ENCODE measurements at regions not wholly inside any gene's neighbourhood (a gene's known extent, or its start where the extent isn't known, plus 50 kb on each side); places are given as distances from the start of the nearest gene placed in this dataset.
"Not testable (repeated sequence)": the region's sequence is repeated elsewhere in the genome, so short reads cannot be mapped to it uniquely, and the experiment has no call there.

DNA sequence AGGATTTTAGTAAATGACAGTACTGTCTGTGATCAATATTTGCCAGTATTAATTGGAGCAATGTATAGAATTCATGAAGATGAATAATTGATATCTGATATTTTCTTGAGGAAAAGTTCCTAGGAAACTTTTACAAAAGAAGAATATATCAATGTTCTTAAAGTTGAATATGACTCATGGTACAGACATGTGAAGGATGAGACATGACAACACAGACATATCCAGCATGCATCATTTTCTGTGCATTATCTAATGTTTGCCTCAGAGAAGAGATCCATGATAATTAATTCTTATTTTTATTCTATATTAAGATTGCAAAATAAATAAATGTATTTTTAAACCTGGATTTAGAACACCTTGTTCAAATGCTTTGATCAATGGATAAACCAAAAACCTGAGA is 452.9 kb upstream of the EPHA5 start:
- Histone ChIP-seq H3K9me3 (ENCODE audit: insufficient read depth, low read length) (no peaks in the 10 kb centered on the region), H3K36me3 (ENCODE audit: low read length) (no peaks in the 10 kb centered on the region), H3K9me2 (replicated peaks; ENCODE audit: insufficient read depth, low read length) (no peaks in the 10 kb centered on the region), H3K27ac (ENCODE audit: low read depth, low read length) (no peak overlapping the region), H3K79me2 (ENCODE audit: insufficient read depth, low read length) (no peaks in the 10 kb centered on the region), H3K4me2 (ENCODE audit: low read depth, low read length, poor library complexity, severe bottlenecking) (no peak overlapping the region), H3K9ac (ENCODE audit: low read length) (no peak overlapping the region), H3K27me3 (ENCODE audit: low read length) (no peaks in the 10 kb centered on the region), H3K4me3 (ENCODE audit: insufficient read depth, low read length, poor library complexity, severe bottlenecking) (no peak overlapping the region), H2AFZ (ENCODE audit: low read depth, low read length, severe bottlenecking) (no peak overlapping the region), H3F3A (ENCODE audit: insufficient read depth) (no peaks in the 10 kb centered on the region), H4K20me1 (ENCODE audit: low read depth, low read length) (no peaks in the 10 kb centered on the region)
- no peak for TF ChIP-seq EZH2phosphoT487 (conservative IDR thresholded peaks at IDR 0.05; ENCODE audit: low read length)
- TF ChIP-seq, protein P1, sequence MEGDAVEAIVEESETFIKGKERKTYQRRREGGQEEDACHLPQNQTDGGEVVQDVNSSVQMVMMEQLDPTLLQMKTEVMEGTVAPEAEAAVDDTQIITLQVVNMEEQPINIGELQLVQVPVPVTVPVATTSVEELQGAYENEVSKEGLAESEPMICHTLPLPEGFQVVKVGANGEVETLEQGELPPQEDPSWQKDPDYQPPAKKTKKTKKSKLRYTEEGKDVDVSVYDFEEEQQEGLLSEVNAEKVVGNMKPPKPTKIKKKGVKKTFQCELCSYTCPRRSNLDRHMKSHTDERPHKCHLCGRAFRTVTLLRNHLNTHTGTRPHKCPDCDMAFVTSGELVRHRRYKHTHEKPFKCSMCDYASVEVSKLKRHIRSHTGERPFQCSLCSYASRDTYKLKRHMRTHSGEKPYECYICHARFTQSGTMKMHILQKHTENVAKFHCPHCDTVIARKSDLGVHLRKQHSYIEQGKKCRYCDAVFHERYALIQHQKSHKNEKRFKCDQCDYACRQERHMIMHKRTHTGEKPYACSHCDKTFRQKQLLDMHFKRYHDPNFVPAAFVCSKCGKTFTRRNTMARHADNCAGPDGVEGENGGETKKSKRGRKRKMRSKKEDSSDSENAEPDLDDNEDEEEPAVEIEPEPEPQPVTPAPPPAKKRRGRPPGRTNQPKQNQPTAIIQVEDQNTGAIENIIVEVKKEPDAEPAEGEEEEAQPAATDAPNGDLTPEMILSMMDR (IDR thresholded peaks at IDR 0.05; ENCODE audit: insufficient read depth, low read length, poor library complexity, severe bottlenecking) = no peak

DNA sequence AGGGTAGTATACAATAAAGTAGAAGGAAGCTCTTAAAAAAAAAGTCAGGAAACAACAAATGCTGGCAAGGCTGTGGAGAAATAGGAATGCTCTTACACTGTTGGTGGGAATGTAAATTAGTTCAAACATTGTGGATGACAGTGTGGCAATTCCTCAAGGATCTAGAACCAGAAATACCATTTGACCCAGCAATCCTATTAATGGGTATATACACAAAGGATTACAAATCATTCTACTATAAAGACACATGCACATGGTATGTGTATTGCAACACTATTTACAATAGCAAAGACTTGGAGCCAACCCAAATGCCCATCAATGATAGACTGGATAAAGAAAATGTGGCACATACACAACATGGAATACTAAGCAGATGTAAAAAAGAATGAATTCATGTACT is 444.9 kb upstream of the EPHA5 start:
- not testable (repeated sequence) for H3K9ac ChIP-seq (ENCODE audit: low read length); H3K27me3 ChIP-seq (ENCODE audit: low read length); H3K36me3 ChIP-seq (ENCODE audit: low read length); H3K79me2 ChIP-seq (ENCODE audit: insufficient read depth, low read length); H3F3A ChIP-seq (ENCODE audit: insufficient read depth); H3K9me2 ChIP-seq (replicated peaks; ENCODE audit: insufficient read depth, low read length); H2AFZ ChIP-seq (ENCODE audit: low read depth, low read length, severe bottlenecking); H3K4me3 ChIP-seq (ENCODE audit: insufficient read depth, low read length, poor library complexity, severe bottlenecking); H3K9me3 ChIP-seq (ENCODE audit: insufficient read depth, low read length); H4K20me1 ChIP-seq (ENCODE audit: low read depth, low read length); H3K27ac ChIP-seq (ENCODE audit: low read depth, low read length); H3K4me2 ChIP-seq (ENCODE audit: low read depth, low read length, poor library complexity, severe bottlenecking)

DNA sequence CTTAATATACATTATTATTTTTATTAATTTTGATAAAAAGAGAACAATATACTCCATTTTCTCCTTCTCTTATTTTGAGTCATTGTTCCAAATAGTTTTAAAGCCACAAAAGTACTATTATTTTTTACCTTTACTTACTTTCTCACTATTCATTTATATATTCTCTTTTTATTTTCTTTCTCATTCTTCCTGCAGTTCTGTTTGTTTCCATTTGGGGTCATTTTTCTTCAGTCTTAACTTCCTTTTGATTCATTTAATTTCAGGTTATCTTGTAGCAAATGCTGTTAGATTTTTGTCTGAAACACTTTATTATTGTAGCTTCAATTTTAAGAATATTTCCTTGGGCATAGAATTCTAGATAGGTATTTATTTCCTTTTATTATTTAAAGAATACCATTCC is 438.6 kb upstream of the EPHA5 start:
- no peak for TF ChIP-seq EZH2phosphoT487 (conservative IDR thresholded peaks at IDR 0.05; ENCODE audit: low read length)
- TF ChIP-seq, protein P1 (IDR thresholded peaks at IDR 0.05; ENCODE audit: insufficient read depth, low read length, poor library complexity, severe bottlenecking) = no peak
- H3K9ac ChIP-seq (ENCODE audit: low read length) = no peak overlapping the region

DNA sequence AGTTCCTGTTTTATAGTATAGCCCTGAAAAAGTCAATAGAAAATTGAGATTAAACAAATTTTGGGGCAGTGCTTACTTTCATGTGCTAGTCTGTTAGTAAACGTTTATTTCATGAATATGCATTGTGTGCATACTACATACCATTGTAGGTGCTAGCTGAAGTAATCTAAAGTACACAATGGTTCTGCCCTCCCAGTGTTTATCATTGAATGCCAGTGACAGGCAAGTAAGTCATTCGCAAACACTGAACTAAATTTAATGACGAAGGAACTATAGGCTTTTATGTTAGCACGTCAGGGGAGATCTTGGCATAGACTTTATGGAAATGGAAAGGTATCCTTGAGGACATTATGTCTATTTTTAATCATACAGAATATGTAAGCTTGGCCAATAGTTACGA is 426.9 kb upstream of the EPHA5 start:
- H3F3A ChIP-seq (ENCODE audit: insufficient read depth) = no peaks in the 10 kb centered on the region
- no peak overlapping the region for H3K4me3 ChIP-seq (ENCODE audit: insufficient read depth, low read length, poor library complexity, severe bottlenecking)
- H3K9me2 ChIP-seq (replicated peaks; ENCODE audit: insufficient read depth, low read length) = no peaks in the 10 kb centered on the region
- no peaks in the 10 kb centered on the region for H3K9me3 ChIP-seq (ENCODE audit: insufficient read depth, low read length)
- no peak overlapping the region for H3K27ac ChIP-seq (ENCODE audit: low read depth, low read length)
- H3K27me3 ChIP-seq (ENCODE audit: low read length) = no peaks in the 10 kb centered on the region
- no peak overlapping the region for H3K4me2 ChIP-seq (ENCODE audit: low read depth, low read length, poor library complexity, severe bottlenecking)
- H3K36me3 ChIP-seq (ENCODE audit: low read length) = no peaks in the 10 kb centered on the region
- TF ChIP-seq, protein P1 (IDR thresholded peaks at IDR 0.05; ENCODE audit: insufficient read depth, low read length, poor library complexity, severe bottlenecking) = no peak
- no peak overlapping the region for H3K9ac ChIP-seq (ENCODE audit: low read length)
- no peaks in the 10 kb centered on the region for H3K79me2 ChIP-seq (ENCODE audit: insufficient read depth, low read length)
- no peaks in the 10 kb centered on the region for H4K20me1 ChIP-seq (ENCODE audit: low read depth, low read length)
- no peak overlapping the region for H2AFZ ChIP-seq (ENCODE audit: low read depth, low read length, severe bottlenecking)

More for the DNA sequence above, 438.6 kb upstream of the EPHA5 start:
- Histone ChIP-seq H3K27ac (ENCODE audit: low read depth, low read length) (no peak overlapping the region), H3K4me3 (ENCODE audit: insufficient read depth, low read length, poor library complexity, severe bottlenecking) (no peak overlapping the region), H3K27me3 (ENCODE audit: low read length) (no peaks in the 10 kb centered on the region), H3K36me3 (ENCODE audit: low read length) (no peaks in the 10 kb centered on the region), H3K4me2 (ENCODE audit: low read depth, low read length, poor library complexity, severe bottlenecking) (no peak overlapping the region), H3K9me2 (replicated peaks; ENCODE audit: insufficient read depth, low read length) (no peaks in the 10 kb centered on the region), H4K20me1 (ENCODE audit: low read depth, low read length) (no peaks in the 10 kb centered on the region), H2AFZ (ENCODE audit: low read depth, low read length, severe bottlenecking) (no peak overlapping the region), H3F3A (ENCODE audit: insufficient read depth) (no peaks in the 10 kb centered on the region), H3K9me3 (ENCODE audit: insufficient read depth, low read length) (no peaks in the 10 kb centered on the region), H3K79me2 (ENCODE audit: insufficient read depth, low read length) (no peaks in the 10 kb centered on the region)

All from SU-DHL-6 (cell line).